T-helper 2 cell treated with Interferon-gamma antibody and Interleukin-4, amounts not matched to agents 100 ng/mL and 5 ng/mL, for 36 hours (primary cell): ENCODE measurements at regions not wholly inside any gene's neighbourhood (a gene's known extent, or its start where the extent isn't known, plus 50 kb on each side); places are given as distances from the start of the nearest gene placed in this dataset.
"Not testable (repeated sequence)": the region's sequence is repeated elsewhere in the genome, so short reads cannot be mapped to it uniquely, and the experiment has no call there.

Source experiments
- intact Hi-C: fragments of 100-400 bp; cut with micrococcal nuclease; formaldehyde crosslinking; loops from one replicate; pipeline ENCODE4 v1.15.1; 2023

DNA sequence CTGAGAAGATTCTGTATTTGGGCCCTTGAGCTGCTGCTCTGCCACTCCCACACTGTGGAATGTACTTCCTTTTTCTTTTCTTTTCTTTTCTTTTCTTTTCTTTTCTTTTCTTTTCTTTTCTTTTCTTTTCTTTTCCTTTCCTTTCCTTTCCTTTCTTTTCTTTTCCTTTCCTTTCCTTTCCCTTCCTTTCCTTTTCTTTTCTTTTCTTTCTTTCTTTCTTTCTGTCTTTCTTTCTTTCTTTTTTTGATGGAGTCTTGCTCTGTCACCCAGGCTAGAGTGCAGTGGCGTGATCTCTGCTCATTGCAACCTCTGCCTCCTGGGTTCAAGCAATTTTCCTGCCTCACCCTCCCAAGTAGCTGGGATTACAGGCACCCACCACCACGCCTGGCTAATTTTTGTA is 89.8 kb downstream of the DNAAF6 start:
- intact Hi-C loops: not testable (repeated sequence)

DNA sequence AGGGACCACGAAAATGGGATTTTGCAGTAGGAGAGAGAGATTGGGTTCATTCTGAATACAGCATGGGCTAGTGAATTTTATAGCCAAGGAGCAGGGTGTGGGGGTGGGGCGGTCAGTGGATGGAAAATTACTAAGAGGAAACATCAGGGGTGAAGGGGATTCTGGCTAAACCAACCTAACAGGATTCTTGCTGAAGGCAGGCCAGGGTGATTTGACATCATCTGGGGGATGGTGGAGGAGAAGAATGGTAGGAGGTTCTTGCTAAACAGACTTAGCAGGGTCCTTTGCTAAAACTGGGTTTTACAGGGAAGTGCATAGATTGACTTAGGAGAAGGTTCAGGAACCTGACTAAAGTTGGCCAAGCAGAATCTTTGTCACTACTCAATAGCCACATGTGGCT is 91.9 kb downstream of the DNAAF6 start:
- intact Hi-C loops: no loop called here

DNA sequence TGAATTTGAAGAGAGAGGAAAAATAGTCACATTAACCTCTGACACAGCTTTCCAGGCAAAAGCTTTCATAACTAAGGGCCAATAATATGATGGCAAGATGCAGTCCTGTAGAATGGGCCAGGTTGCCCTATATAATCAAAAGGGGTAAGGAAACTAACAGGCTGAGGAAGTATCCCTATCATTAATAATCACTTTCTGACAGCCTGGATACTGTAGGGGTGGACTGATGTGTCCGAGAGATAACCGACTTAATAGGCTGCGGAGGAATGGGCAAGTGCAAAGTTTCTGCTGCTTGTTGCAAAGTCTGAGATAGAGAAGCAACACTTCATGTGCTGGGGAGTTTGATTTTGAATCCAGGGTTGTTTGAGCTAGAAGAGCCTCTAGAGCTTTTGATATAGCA is 94.8 kb downstream of the DNAAF6 start:
- intact Hi-C loops: no loop called here

DNA sequence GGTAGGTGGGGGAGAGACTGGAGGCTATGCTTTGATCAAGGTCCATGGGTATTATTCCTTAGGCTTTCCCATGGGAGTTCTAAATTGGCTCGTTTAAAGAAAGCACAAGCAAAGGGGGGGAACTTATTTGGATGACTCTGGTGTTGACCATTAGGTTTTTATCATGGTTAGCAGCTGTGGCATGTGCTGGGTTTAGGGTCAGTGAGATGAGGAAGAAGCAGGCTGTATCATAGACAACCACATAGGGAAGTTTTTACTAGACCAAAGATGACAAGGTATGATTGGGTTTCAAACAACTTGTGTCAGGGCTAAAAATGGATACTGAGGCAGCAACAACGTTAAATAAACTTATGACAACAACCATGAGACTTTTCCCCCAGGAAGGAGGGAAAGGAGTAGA is 97.7 kb downstream of the DNAAF6 start:
- intact Hi-C loops: no loop called here

DNA sequence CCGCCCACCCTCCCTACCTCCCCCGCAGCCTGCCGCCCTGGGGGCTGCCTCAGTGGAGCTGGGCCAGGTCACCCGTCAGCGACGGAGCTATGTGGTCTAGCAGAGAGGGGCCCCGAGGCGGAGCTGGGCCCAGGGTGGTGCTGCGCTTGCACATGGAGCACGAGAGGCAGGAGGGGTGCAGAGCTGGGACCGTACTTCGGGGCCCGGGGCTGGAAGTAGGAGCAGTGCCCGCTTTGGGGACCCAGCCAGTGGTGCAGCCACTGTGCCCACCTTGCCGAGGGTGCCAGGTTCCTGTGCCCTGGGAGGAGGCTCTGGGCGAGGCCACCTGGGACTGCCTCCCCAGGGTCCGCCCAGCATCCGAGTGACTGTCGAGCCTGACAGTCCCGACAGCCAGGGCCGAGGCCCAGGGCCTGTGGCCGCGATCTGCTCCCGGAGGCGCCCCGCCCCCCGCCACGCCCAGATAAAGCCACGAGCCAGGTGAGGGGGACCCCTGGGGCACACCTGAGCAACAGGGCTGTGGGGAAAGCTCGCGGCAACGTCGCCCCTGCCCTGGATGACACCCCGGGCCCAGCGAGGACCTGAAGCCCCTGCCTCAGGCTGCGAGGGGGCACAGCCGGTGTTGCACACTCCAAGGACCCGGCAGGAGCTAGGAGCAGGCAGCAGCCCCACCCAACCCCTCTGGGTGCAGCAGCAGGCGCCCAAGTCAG is 117.5 kb downstream of the DNAAF6 start:
- intact Hi-C loops: no loop called here

DNA sequence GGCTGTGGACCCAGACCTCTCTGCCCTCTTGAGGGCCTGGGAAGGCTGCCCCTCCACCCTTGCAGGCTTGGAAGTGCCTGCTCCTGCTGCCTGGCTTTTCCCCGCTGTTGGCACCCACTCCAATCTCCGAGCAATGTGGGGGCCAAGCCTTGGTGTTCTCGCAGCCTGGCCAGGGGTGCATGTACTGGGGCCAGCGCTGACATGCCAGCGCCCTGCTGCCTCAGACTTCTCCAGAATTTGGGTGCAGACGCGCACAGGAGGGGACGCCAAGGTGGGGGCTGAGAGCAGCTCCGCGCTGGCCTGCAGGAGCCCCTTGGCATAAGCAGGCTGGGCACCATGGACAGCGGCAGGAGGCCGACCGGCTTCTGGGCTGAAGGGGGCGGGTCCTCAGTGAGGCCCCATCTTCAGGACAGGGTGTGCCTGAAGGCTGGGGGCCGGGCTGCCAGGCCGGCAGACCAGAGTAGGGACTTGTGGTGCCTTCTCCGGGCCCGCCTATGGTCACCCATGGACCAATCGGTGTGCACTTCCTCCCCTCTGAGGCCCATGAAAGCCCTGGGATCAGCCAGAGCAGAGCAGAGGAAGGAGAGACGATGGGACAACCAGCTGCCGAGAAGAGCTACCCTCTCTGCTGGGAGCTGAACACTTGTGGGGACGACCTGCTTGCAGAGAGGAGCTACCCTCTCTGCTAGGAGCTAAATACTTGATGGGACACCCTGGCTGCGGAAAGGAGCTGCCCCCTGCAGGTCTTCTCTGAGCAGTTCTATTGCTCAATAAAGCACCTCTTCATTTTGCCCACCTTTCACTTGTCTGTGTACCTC is 118.3 kb downstream of the DNAAF6 start:
- intact Hi-C loops: loop anchor here (1.0 kb wide), 1 partner anchor 325 kb away; no protein-coding TSS in a partner anchor

DNA sequence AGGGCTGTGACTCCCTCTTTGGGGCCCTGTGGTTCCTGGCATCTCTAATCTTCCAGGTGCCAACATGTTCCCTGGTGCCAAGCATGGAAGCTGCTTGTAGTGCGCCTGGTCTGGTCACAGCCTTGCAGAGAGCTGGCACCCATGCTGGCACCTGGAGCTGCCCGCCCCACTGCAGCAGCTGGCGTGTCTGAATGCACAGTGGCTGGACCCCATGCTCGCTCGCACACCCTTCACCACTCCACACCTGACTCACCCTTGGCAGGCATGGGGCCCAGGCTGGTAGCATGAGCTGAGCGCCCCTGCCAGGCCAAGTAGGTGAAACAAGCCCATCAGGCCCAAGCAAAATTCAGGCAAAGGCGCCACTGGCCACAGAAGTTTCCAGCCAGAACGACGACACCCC is 119.1 kb downstream of the DNAAF6 start:
- intact Hi-C loops: loop anchor here (1.0 kb wide), 1 partner anchor 326 kb away; no protein-coding TSS in a partner anchor

DNA sequence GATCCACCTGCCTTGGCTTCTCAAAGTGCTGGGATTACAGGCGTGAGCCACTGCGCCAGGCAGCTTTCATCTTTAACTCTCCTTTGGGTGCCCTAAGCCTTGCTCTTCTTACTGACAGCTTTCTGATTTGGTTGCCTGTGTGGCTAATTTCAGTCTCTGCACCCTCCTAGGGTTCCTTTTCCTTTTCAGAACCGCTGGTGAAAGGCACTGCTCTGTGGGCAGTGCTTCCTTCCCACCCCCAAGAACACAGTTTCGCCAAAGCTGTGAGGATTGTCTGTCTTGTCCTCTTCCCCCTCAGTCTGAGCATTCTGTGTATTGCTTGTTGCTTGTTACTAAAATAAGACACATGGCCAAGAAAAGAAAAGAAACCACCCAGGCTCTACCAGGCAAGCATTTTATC is 101.4 kb upstream of the FRMPD3 start:
- intact Hi-C loops: no loop called here

DNA sequence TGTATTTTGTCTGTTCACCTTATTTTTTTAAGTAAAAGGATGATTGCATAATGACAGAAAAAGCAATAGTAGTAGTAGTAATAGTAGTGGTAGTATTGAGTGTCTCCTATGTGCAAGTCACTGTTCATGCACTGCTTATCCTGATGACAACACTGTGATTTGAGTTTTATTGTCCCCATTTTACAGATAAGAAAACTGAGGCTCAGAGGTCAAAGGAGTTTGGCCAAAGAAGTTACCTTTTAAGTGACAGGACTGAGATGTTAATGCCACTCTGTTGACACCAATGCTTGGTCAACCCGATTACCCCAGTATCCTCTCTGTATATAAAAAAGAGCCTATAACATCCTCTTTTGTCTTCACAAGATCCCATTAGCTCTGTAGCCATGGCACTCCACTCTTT is 100.5 kb upstream of the FRMPD3 start:
- intact Hi-C loops: no loop called here

DNA sequence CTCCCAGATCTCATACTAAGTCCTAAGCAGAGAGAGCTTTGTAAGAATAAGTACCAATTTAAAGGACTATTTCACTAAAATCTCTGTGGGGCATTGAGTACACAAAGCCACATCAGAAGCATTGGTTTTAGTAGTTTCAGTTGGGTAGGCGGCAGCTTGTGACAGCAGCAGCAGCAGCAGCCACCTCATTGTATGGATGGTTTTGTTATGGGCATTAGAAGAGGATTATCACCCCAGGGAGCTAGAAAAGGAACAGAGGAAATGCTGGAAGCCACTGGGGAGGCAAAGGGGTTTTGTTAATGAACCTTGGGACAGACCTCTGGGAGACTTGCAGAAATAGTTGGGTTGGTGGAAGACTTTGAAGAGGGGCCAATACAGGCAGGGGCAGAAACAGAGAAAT is 93.9 kb upstream of the FRMPD3 start:
- intact Hi-C loops: no loop called here

DNA sequence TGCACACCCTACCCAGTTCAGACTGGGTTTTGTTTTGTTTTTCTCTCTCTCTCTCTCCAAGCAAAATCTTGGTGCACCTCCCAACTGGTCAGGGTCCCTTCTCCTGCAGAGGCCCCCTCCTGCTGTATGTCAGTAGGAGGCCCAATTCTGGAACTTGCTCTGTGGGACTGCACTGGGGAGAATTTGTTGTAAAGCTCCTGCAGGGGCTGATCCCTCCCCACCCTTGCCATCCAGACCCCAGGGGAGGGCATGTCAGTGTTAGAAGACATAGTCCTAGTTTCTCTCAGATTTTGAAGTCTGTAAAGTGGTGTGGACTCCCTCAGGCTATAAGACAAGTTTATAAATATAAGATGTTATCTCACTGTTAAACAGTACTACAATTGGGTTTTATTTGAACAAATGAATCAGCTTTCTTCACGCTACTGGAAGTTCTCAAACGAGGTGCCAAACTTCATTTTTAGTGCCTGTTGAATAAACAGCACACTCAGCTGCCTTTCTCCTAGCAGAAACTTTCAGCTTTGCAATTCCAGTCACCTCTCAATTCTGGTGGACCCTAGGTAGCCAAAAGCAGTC is 88.6 kb upstream of the FRMPD3 start:
- intact Hi-C loops: no loop called here

DNA sequence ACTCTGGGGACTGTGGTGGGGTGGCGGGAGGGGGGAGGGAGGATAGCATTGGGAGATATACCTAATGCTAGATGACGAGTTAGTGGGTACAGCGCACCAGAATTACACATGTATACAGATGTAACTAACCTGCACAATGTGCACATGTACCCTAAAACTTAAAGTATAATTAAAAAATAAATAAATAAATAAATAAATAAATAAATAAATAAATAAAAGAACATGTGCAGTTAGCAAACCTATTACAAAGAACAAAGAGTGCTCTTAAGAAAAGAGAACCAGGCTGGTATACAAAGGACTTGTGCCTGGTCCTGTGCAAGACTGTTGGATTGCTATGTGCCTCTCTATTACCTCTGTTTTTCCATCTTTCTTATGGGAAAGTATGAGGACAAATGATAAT is 79.3 kb upstream of the FRMPD3 start:
- intact Hi-C loops: not testable (repeated sequence)

DNA sequence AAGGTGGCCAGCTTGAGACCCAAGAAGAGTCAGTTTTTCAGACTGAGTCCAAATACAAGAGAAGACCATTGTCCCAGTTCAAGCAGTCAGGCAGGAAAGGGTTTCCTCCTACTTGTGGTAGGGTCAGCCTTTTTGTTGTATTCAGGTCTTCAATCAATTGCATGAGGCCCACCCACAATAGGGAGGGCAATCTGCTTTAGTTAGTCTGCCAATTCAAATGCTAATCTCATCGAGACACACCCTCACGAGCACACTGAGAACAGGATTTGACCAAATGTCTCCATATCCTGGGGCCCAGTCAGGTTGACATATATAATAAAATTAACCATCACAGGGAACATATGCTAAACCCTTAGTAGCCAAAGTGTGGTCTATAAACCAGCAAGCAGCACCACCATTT is 75.3 kb upstream of the FRMPD3 start:
- intact Hi-C loops: no loop called here

DNA sequence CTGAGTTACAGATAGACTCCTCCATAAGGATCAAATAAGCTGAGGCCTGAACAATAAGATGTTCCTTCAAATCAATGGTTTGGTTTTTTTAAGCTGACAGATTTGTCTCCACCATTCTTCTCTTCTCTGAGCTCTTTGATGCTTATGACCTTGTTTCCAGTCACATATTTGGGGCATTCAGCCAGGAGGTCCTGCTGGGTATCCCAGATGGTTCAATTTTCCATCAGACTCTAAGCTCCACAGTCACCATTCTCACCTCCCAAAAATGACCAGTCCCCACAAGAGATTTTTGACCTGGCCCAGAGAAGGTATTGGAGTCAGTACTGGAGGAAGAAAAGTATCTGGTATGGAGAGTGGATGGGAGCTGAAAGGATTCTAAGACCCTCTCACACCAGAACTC is 74.6 kb upstream of the FRMPD3 start:
- intact Hi-C loops: no loop called here

DNA sequence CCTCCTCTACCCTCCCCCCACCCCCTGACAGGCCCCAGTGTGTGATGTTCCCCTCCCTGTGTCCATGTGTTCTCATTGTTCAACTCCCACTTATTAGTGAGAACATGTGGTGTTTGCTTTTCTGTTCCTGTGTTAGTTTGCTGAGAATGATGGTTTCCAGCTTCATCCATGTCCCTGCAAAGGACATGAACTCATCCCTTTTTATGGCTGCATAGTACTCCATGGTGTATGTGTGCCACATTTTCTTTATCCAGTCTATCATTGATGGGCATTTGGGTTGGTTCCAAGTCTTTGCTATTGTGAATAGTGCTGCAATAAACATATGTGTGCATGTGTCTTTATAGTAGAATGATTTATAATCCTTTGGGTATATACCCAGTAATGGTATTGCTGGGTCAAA is 73.3 kb upstream of the FRMPD3 start:
- intact Hi-C loops: not testable (repeated sequence)

DNA sequence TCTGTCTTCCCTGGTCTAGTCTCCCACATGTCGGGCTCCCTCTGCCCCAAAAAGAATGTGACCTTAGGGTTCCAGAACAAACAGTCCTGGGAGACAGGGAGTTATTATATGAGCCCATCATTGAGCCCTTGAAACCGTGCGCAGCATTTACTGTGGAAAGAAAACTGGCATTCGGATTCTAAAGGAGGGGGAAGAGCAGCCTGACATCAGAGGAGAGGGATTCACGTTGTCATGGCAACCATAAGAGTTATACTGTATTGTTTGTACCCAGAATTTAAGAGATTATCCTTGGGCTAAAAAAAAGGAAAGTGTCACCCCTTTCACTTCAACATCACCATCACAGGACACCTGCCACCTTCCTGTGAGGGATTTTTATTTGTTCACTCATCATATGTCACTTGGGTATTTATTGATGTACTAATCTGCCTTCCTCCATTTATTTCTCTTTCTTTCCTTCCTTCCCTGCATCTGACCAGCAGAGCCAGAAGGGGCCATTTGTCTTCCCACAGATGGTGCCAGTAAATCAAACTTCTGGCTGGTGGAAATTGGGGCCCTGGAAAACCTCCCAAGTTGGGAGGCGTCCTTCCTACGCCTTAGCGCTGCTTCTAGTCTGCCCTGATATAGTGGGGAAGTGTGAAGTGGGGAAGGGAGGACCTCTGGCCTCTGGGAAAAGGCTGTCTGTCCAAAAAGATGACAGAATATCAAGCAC is 64.9 kb upstream of the FRMPD3 start:
- intact Hi-C loops: no loop called here

DNA sequence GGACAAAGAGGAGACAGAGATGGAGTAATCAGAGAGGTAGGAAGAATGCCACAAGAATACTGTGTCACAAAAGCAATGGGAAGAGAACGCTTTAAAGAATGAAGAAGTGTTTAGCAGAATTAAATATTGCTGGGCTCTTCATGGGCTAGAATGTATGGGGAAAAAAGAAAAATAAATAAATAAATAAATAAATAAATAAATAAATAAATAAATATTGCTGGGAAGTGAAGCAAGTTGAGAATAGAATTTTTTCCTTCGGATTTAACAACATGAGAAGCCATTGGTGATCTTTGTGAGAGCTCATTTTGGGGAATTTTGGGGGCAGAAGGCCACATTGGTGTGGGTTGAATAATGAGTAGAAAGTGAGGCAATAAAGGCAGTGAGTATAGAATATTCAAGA is 59.7 kb upstream of the FRMPD3 start:
- intact Hi-C loops: no loop called here

DNA sequence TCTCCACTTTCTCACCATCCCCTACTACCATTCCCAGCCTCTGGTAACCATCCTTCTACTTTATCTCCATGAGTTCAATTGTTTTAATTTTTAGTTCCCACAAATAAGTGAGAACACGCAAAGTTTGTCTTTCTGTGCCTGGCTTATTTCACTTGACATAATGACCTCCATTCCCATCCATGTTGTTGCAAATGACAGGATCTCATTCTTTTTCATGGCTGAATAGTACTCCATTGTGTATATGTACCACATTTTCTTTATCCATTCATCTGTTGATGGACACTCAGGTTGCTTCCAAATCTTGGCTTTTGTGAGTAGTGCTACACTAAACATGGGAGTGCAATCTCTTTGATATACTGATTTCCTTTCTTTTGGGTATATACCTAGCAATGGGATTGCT is 55.8 kb upstream of the FRMPD3 start:
- intact Hi-C loops: not testable (repeated sequence)

DNA sequence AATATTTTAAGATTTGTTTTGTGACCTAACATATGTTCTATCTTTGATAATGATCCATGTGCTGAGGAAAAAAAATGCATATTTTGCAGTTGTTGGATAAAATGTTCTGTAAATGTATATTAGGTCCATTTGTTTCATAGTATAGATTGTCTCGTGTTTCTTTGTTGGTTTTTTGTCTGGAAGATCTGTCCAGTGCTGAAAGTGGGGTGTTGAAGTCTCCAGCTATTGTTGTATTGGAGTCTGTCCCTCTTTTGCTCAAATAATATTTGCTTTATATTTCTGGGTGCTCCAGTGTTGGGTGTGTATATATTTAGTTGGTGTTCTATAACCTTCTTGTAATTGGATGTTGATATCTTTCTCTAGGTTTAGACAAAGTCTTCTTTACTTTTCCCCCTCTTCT is 53.2 kb upstream of the FRMPD3 start:
- intact Hi-C loops: no loop called here

DNA sequence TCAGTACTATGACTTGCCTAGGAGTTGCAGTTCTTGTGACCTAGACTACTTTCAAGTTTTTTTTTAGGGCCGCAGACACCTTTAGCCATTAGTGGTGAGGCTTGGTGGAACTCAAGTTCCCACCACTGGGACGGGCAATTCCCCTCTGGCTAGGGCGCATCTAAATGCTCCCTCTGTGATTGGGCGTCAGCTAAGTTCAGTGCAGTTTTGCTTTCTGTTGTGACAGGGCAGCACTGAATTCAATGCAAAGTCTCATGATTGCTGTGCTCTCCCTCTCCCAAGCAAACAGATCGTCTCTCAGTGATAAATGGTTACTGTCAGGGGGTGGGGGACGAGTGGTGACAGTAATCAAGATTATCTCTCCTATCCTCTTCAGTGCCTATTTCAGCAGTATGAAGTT is 52.7 kb upstream of the FRMPD3 start:
- intact Hi-C loops: no loop called here

DNA sequence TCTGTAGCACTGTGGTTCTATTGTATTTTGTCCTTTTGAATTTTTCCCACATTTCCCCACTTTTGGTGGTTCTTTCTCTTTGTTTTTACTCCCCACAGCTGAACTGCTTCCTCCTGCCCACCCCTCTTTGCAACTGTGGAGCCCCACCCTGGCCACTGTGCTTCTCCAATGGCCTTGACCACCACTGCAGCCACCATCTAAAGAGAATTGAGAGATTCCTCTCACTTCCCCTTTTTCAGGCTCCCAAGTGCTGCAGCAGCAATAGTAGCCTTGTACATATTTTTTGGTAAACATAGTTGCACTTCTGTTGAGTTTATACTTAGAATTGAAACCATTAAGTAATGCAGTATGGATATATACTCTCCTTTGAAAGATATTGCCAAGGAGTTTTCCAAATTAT is 51.3 kb upstream of the FRMPD3 start:
- intact Hi-C loops: no loop called here
